ENCODE measurements at regions not wholly inside any gene's neighbourhood (a gene's known extent, or its start where the extent isn't known, plus 50 kb on each side); places are given as distances from the start of the nearest gene placed in this dataset.

- Mint-ChIP-seq H3K27ac (no peak overlapping the region), H3K4me3 (no peak overlapping the region), H3K9me3 (peaks cover 6% of the 10 kb centered on the region)
These were observed 1753.4 kb downstream of the MRPL39 start for GRCh38 chr21:23853796-23854379.

GRCh38 chr21:23837564-23837963, 1769.7 kb downstream of the MRPL39 start:
- no peak for TF ChIP-seq CTCF (IDR thresholded peaks at IDR 0.05; ENCODE audit: unreplicated experiment in 3 of 3)
- H3K36me3 Mint-ChIP-seq (ENCODE audit: low read depth): no peaks in the 10 kb centered on the region
- no peak overlapping the region for H3K4me3 Mint-ChIP-seq
- no peaks in the 10 kb centered on the region for H3K4me1 Mint-ChIP-seq
- H3K27me3 Mint-ChIP-seq (ENCODE audit: low read depth): no peaks in the 10 kb centered on the region
- H3K27ac Mint-ChIP-seq: no peak overlapping the region
- peaks cover 22% of the 10 kb centered on the region for H3K9me3 Mint-ChIP-seq

More at GRCh38 chr21:23853796-23854379, 1753.4 kb downstream of the MRPL39 start:
- Mint-ChIP-seq H3K36me3 (ENCODE audit: low read depth) (no peaks in the 10 kb centered on the region), H3K27me3 (ENCODE audit: low read depth) (no peaks in the 10 kb centered on the region), H3K4me1 (no peaks in the 10 kb centered on the region)
- TF ChIP-seq CTCF (IDR thresholded peaks at IDR 0.05; ENCODE audit: unreplicated experiment in 3 of 3): peak; percentile 33 to 43 (median 35)

DNA sequence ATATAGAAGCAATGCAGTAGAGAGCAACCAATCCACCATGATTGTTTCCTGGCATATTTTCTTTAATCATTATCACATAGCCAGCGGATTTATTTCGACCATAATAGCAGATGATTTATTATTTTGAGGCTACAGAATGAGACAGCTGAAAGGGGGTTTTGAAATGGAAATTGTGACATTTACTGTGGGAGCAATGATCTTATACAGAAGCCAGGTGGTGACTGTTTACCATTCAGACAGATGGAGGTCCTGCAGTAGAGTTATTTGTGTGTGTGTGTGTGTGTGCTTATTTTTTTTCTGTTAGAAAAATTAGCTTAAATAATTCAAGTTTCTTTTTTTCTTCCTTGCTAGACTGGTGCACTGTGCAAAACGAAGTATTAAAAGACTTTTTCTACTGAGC, 1784.5 kb downstream of the MRPL39 start:
- H3K4me1 Mint-ChIP-seq: no peaks in the 10 kb centered on the region
- no peaks in the 10 kb centered on the region for H3K27me3 Mint-ChIP-seq (ENCODE audit: low read depth)
- no peaks in the 10 kb centered on the region for H3K36me3 Mint-ChIP-seq (ENCODE audit: low read depth)
- H3K4me3 Mint-ChIP-seq: no peak overlapping the region
- no peak for TF ChIP-seq CTCF (IDR thresholded peaks at IDR 0.05; ENCODE audit: unreplicated experiment in 3 of 3)
- H3K27ac Mint-ChIP-seq: no peak overlapping the region
- peaks cover 23% of the 10 kb centered on the region for H3K9me3 Mint-ChIP-seq

DNA sequence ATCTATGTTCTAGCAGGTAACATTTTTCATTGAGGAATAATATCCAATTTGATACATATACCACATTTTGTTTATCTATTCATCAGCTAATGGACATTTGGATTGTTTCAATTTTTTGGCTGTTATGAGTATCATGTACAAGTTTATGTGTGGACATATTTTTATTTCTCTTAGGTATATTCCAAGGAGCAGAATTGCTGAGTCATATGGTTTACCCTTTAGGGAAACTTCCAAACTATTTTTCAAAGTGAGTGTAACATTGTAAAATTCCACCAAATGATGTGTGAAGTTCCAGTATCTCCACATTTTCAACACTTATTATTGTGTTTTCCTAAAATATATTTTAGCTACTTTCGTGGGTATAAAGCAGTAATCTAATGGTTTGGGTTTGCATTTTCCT, 1789.9 kb downstream of the MRPL39 start:
- Mint-ChIP-seq H3K27ac (no peak overlapping the region), H3K4me1 (no peaks in the 10 kb centered on the region), H3K9me3 (peaks cover 23% of the 10 kb centered on the region), H3K4me3 (no peak overlapping the region), H3K27me3 (ENCODE audit: low read depth) (no peaks in the 10 kb centered on the region), H3K36me3 (ENCODE audit: low read depth) (no peaks in the 10 kb centered on the region)
- no peak for TF ChIP-seq CTCF (IDR thresholded peaks at IDR 0.05; ENCODE audit: unreplicated experiment in 3 of 3)

- Mint-ChIP-seq H3K36me3 (ENCODE audit: low read depth) (no peaks in the 10 kb centered on the region), H3K4me3 (no peak overlapping the region), H3K27ac (no peak overlapping the region), H3K27me3 (ENCODE audit: low read depth) (no peaks in the 10 kb centered on the region), H3K4me1 (no peaks in the 10 kb centered on the region), H3K9me3 (peaks cover 23% of the 10 kb centered on the region)
- no peak for TF ChIP-seq CTCF (IDR thresholded peaks at IDR 0.05; ENCODE audit: unreplicated experiment in 3 of 3)
These were observed 1794.8 kb downstream of the MRPL39 start for GRCh38 chr21:23812485-23812884.

- Mint-ChIP-seq H3K4me3 (no peak overlapping the region), H3K4me1 (no peaks in the 10 kb centered on the region), H3K36me3 (ENCODE audit: low read depth) (no peaks in the 10 kb centered on the region), H3K27ac (no peak overlapping the region), H3K27me3 (ENCODE audit: low read depth) (no peaks in the 10 kb centered on the region), H3K9me3 (peaks cover 19% of the 10 kb centered on the region)
- no peak for TF ChIP-seq CTCF (IDR thresholded peaks at IDR 0.05; ENCODE audit: unreplicated experiment in 3 of 3)
These were observed 1795.5 kb downstream of the MRPL39 start for GRCh38 chr21:23811805-23812204.

Data from nephron (organoid).